ENCODE measurements at regions not wholly inside any gene's neighbourhood (a gene's known extent, or its start where the extent isn't known, plus 50 kb on each side); places are given as distances from the start of the nearest gene placed in this dataset.

- TF ChIP-seq, protein P1, sequence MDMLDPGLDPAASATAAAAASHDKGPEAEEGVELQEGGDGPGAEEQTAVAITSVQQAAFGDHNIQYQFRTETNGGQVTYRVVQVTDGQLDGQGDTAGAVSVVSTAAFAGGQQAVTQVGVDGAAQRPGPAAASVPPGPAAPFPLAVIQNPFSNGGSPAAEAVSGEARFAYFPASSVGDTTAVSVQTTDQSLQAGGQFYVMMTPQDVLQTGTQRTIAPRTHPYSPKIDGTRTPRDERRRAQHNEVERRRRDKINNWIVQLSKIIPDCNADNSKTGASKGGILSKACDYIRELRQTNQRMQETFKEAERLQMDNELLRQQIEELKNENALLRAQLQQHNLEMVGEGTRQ (IDR thresholded peaks at IDR 0.05; ENCODE audit: low read length), result no peak
- no peak for TF ChIP-seq EP300 (IDR thresholded peaks at IDR 0.05; ENCODE audit: borderline replicate concordance in 1 of 2, low read depth in 2 of 2, low read length in 2 of 2)
- no peak for TF ChIP-seq SAP30 (IDR thresholded peaks at IDR 0.05; ENCODE audit: insufficient read depth, insufficient replicate concordance, low read length)
- TF ChIP-seq SP1 (IDR thresholded peaks at IDR 0.05; ENCODE audit: low read depth, low read length), result no peak
These were observed 323.1 kb downstream of the TENT4A start (continued) for GRCh38 chr5:7036192-7036835.

Measured in H1 (cell line).